ENCODE measurements at regions not wholly inside any gene's neighbourhood (a gene's known extent, or its start where the extent isn't known, plus 50 kb on each side); places are given as distances from the start of the nearest gene placed in this dataset.

- TF ChIP-seq EZH2 (IDR thresholded peaks at IDR 0.05) (no peak), POLR2AphosphoS5 (IDR thresholded peaks at IDR 0.05; ENCODE audit: borderline replicate concordance, low read depth, low read length) (no peak), FOXP2 (optimal IDR thresholded peaks at IDR 0.05; ENCODE audit: control extremely low read depth, extremely low read length, insufficient read depth) (no peak)
These were observed 235.7 kb downstream of the NKX6-1 start for GRCh38 chr4:84263415-84263814.
